Smooth muscle cell (in vitro differentiated cells): ENCODE measurements at regions not wholly inside any gene's neighbourhood (a gene's known extent, or its start where the extent isn't known, plus 50 kb on each side); places are given as distances from the start of the nearest gene placed in this dataset.

Source experiments
- DNase-seq: peaks from one replicate; lab custom pipeline; 2025; ENCODE audit not compliant: unreplicated experiment; lab: John Stamatoyannopoulos, UW
- H2AFZ ChIP-seq: fragments of 200-600 bp; sonication (generic); 2 replicates; pipeline ENCODE4 v1.6.0; 2016; ENCODE audit warnings: antibody characterized with exemption, low read depth, mild to moderate bottlenecking
- H3F3A ChIP-seq: fragments of 200-600 bp; sonication (generic); 2 replicates; pipeline ENCODE4 v1.6.0; 2017; ENCODE audit warnings: antibody characterized with exemption, low read depth
- H3K27ac ChIP-seq: fragments of 200-600 bp; sonication (generic); 2 replicates; pipeline ENCODE4 v1.5.1; 2016; ENCODE audit warnings: low read depth, mild to moderate bottlenecking
- H3K27me3 ChIP-seq: fragments of 200-600 bp; sonication (generic); 2 replicates; pipeline ENCODE4 v1.6.1; 2016; ENCODE audit warnings: low read depth, mild to moderate bottlenecking
- H3K36me3 ChIP-seq: fragments of 200-600 bp; sonication (generic); 2 replicates; pipeline ENCODE4 v1.5.1; 2016; ENCODE audit warnings: low read depth
- H3K4me1 ChIP-seq: fragments of 200-600 bp; sonication (generic); 2 replicates; pipeline ENCODE4 v1.5.1; 2016; ENCODE audit warnings: low read depth
- H3K4me2 ChIP-seq: fragments of 200-600 bp; sonication (generic); 2 replicates; pipeline ENCODE4 v1.6.0; 2016; ENCODE audit warnings: mild to moderate bottlenecking
- H3K4me3 ChIP-seq: fragments of 200-600 bp; sonication (generic); 2 replicates; pipeline ENCODE4 v1.5.1; 2016; ENCODE audit warnings: mild to moderate bottlenecking
- H3K79me2 ChIP-seq: fragments of 200-600 bp; sonication (generic); 2 replicates; pipeline ENCODE4 v1.6.0; 2016; ENCODE audit warnings: low read depth, mild to moderate bottlenecking
- H3K9ac ChIP-seq: fragments of 200-600 bp; sonication (generic); 2 replicates; pipeline ENCODE4 v1.6.0; 2016; ENCODE audit warnings: low read depth
- H3K9me3 ChIP-seq: fragments of 200-600 bp; sonication (generic); replicated peaks from 2 replicates; pipeline ENCODE4 v1.5.1; 2016; ENCODE audit warnings: low read depth
- H4K20me1 ChIP-seq: fragments of 200-600 bp; sonication (generic); 2 replicates; pipeline ENCODE4 v1.6.0; 2016; ENCODE audit warnings: low read depth
- CTCF ChIP-seq: fragments of 200-600 bp; sonication (generic); IDR thresholded peaks from 2 replicates; pipeline ENCODE4 v1.5.1; 2017; ENCODE audit warnings: borderline replicate concordance, mild to moderate bottlenecking, antibody characterized with exemption; ENCODE audit not compliant: insufficient read depth, poor library complexity, severe bottlenecking
- WGBS: methylation state at CpG from one replicate; pipeline ENCODE4 v1.1.7; 2016; ENCODE audit warnings: low lambda C conversion rate; 5-methylcytosine and 5-hydroxymethylcytosine counted together

GRCh38 chr9:95756986-95757385 is 118.5 kb upstream of the ERCC6L2 start:
- H3K4me3 ChIP-seq: no peak overlapping the region
- TF ChIP-seq CTCF: no peak
- WGBS: 45% methylated on average over 4 of the region's 4 CpGs
- H3F3A ChIP-seq: peaks cover 8% of the 10 kb centered on the region
- H3K36me3 ChIP-seq: no peaks in the 10 kb centered on the region
- no peak for DNase-seq
- H3K27ac ChIP-seq: no peak overlapping the region
- H3K4me2 ChIP-seq: no peak overlapping the region
- peaks cover 23% of the 10 kb centered on the region for H3K27me3 ChIP-seq
- H2AFZ ChIP-seq: no peak overlapping the region
- peaks cover 39% of the 10 kb centered on the region for H3K4me1 ChIP-seq
- H3K9me3 ChIP-seq: no peaks in the 10 kb centered on the region
- no peaks in the 10 kb centered on the region for H4K20me1 ChIP-seq
- no peak overlapping the region for H3K9ac ChIP-seq
- H3K79me2 ChIP-seq: no peaks in the 10 kb centered on the region

- Histone ChIP-seq H3K4me1 (peaks cover 38% of the 10 kb centered on the region), H3F3A (peaks cover 7% of the 10 kb centered on the region), H3K27ac (no peak overlapping the region), H3K79me2 (no peaks in the 10 kb centered on the region), H3K4me2 (no peak overlapping the region), H4K20me1 (no peaks in the 10 kb centered on the region), H3K36me3 (no peaks in the 10 kb centered on the region), H3K27me3 (peaks cover 25% of the 10 kb centered on the region), H3K9ac (no peak overlapping the region), H2AFZ (no peak overlapping the region), H3K9me3 (no peaks in the 10 kb centered on the region), H3K4me3 (no peak overlapping the region)
- no peak for DNase-seq
- 96% methylated on average over 3 of the region's 3 CpGs for WGBS
- TF ChIP-seq CTCF: no peak
Observed at GRCh38 chr9:95756101-95756500, 119.4 kb upstream of the ERCC6L2 start.

- no peaks in the 10 kb centered on the region for H3K9me3 ChIP-seq
- TF ChIP-seq CTCF: no peak
- H3K4me2 ChIP-seq: no peak overlapping the region
- H3K36me3 ChIP-seq: no peaks in the 10 kb centered on the region
- H3F3A ChIP-seq: no peaks in the 10 kb centered on the region
- H4K20me1 ChIP-seq: no peaks in the 10 kb centered on the region
- H3K79me2 ChIP-seq: no peaks in the 10 kb centered on the region
- 79% methylated on average over 3 of the region's 3 CpGs for WGBS
- H3K4me3 ChIP-seq: no peak overlapping the region
- DNase-seq: no peak
- H2AFZ ChIP-seq: no peak overlapping the region
- H3K27me3 ChIP-seq: peaks cover 30% of the 10 kb centered on the region
- no peak overlapping the region for H3K27ac ChIP-seq
- peaks cover 33% of the 10 kb centered on the region for H3K4me1 ChIP-seq
- H3K9ac ChIP-seq: no peak overlapping the region
Observed at GRCh38 chr9:95755421-95755730, 120.1 kb upstream of the ERCC6L2 start.

- Histone ChIP-seq H4K20me1 (no peaks in the 10 kb centered on the region), H3F3A (no peaks in the 10 kb centered on the region), H2AFZ (no peak overlapping the region), H3K4me2 (no peak overlapping the region), H3K79me2 (no peaks in the 10 kb centered on the region), H3K9me3 (no peaks in the 10 kb centered on the region), H3K27me3 (peaks cover 30% of the 10 kb centered on the region), H3K9ac (no peak overlapping the region), H3K4me3 (no peak overlapping the region), H3K4me1 (peaks cover 33% of the 10 kb centered on the region), H3K27ac (no peak overlapping the region), H3K36me3 (no peaks in the 10 kb centered on the region)
- TF ChIP-seq CTCF: no peak
- DNase-seq: no peak
- WGBS: 62% methylated on average over 15 of the region's 15 CpGs
Observed at GRCh38 chr9:95754533-95755420, 120.7 kb upstream of the ERCC6L2 start.
